Suprapubic skin (tissue), 4 donors: ENCODE measurements at regions not wholly inside any gene's neighbourhood (a gene's known extent, or its start where the extent isn't known, plus 50 kb on each side); places are given as distances from the start of the nearest gene placed in this dataset.

Experiments used
- DNase-seq, 2 donors: peaks; one replicate each; pipeline ENCODE4 v3.0.0-alpha.2; 2019; ENCODE audit warnings: low spot score in 2 of 2
- H3K27ac ChIP-seq: fragments of 200-600 bp; sonication (generic); one replicate; pipeline ENCODE4 v1.5.1; 2019
- H3K27me3 ChIP-seq: fragments of 200-600 bp; sonication (generic); one replicate; pipeline ENCODE4 v1.5.1; 2019
- H3K36me3 ChIP-seq: fragments of 200-600 bp; sonication (generic); one replicate; pipeline ENCODE4 v1.5.1; 2019
- H3K4me1 ChIP-seq: fragments of 200-600 bp; sonication (generic); one replicate; pipeline ENCODE4 v1.5.1; 2019
- H3K4me3 ChIP-seq: fragments of 200-600 bp; sonication (generic); one replicate; pipeline ENCODE4 v1.5.1; 2019; ENCODE audit warnings: mild to moderate bottlenecking
- H3K9me3 ChIP-seq: fragments of 200-600 bp; sonication (generic); one replicate; pipeline ENCODE4 v1.5.1; 2019
- CTCF ChIP-seq, 2 donors: fragments of 200-600 bp in 1 of 2; fragments of 450-650 bp in 1 of 2; sonication (generic) in 1 of 2; IDR thresholded peaks; one replicate each; pipeline ENCODE4 v1.5.1; 2016 to 2019; ENCODE audit warnings: antibody characterized with exemption in 2 of 2, mild to moderate bottlenecking in 1 of 2, moderate library complexity in 1 of 2
- EP300 ChIP-seq: sonication (generic); formaldehyde crosslinking; IDR thresholded peaks from one replicate; pipeline ENCODE4 v1.6.1; 2017; ENCODE audit warnings: antibody characterized with exemption
- POLR2A ChIP-seq, 2 donors: fragments of 450-650 bp; IDR thresholded peaks; one replicate each; pipeline ENCODE4 v1.6.1; 2017; ENCODE audit warnings: antibody characterized with exemption in 2 of 2, mild to moderate bottlenecking in 2 of 2, moderate library complexity in 2 of 2
- POLR2AphosphoS5 ChIP-seq, 3 donors: sonication (generic); formaldehyde crosslinking; IDR thresholded peaks; one replicate each; pipeline ENCODE4 v1.6.1; 2017; ENCODE audit warnings: antibody characterized with exemption in 3 of 3
- WGBS: methylation state at CpG from one replicate; pipeline ENCODE4 v1.1.5; 2018; 5-methylcytosine and 5-hydroxymethylcytosine counted together

- no peak for DNase-seq
- H3K27me3 ChIP-seq: no peaks in the 10 kb centered on the region
- 75% methylated on average over 6 of the region's 6 CpGs for WGBS
Measured at GRCh38 chr15:69529961-69530633, 77.5 kb downstream of the RPLP1 start.

GRCh38 chr15:69530991-69531664 is 78.5 kb downstream of the RPLP1 start:
- Histone ChIP-seq H3K27ac (no peak overlapping the region), H3K9me3 (no peaks in the 10 kb centered on the region), H3K36me3 (no peaks in the 10 kb centered on the region), H3K4me3 (no peak overlapping the region), H3K4me1 (peaks cover 10% of the 10 kb centered on the region), H3K27me3 (no peaks in the 10 kb centered on the region)
- WGBS: 53% methylated on average over 10 of the region's 13 CpGs
- no peak for TF ChIP-seq POLR2A (IDR thresholded peaks at IDR 0.05)
- DNase-seq: no peak

More at GRCh38 chr15:69529961-69530633, 77.5 kb downstream of the RPLP1 start:
- H3K4me1 ChIP-seq: peaks cover 10% of the 10 kb centered on the region
- H3K27ac ChIP-seq: no peak overlapping the region
- H3K4me3 ChIP-seq: no peak overlapping the region
- no peak for TF ChIP-seq EP300
- no peak for TF ChIP-seq CTCF (IDR thresholded peaks at IDR 0.05)
- no peak for TF ChIP-seq POLR2A (IDR thresholded peaks at IDR 0.05)
- H3K36me3 ChIP-seq: no peaks in the 10 kb centered on the region
- no peaks in the 10 kb centered on the region for H3K9me3 ChIP-seq

DNA sequence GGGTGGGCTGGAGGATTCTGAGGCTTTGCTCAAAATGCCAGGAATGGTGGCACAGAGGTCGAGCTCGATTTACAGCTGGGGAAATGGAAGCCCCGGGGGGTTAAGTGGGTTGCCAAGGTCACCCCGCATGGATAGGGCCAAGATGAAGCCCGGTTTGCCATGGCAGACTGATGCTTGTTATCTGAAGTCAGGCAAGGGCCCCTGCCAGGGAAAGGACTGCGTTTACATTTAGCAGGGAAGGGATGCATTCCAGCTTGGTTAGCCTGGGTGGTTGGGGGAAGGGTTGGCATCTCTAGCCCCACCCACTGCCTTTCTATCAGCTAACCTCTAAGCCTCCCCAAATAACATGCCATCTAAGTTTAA is 79.0 kb downstream of the RPLP1 start:
- WGBS: 42% methylated on average over 6 of the region's 6 CpGs
- no peaks in the 10 kb centered on the region for H3K27me3 ChIP-seq
- TF ChIP-seq POLR2AphosphoS5 (IDR thresholded peaks at IDR 0.05): no peak
- TF ChIP-seq POLR2A (IDR thresholded peaks at IDR 0.05): no peak
- TF ChIP-seq CTCF (IDR thresholded peaks at IDR 0.05): no peak
- no peak for TF ChIP-seq EP300
- H3K4me3 ChIP-seq: no peak overlapping the region
- peaks cover 10% of the 10 kb centered on the region for H3K4me1 ChIP-seq
- H3K27ac ChIP-seq: no peak overlapping the region
- H3K36me3 ChIP-seq: no peaks in the 10 kb centered on the region
- H3K9me3 ChIP-seq: no peaks in the 10 kb centered on the region
- no peak for DNase-seq

- H3K36me3 ChIP-seq: no peaks in the 10 kb centered on the region
- no peak overlapping the region for H3K4me3 ChIP-seq
- H3K9me3 ChIP-seq: no peaks in the 10 kb centered on the region
- no peak for TF ChIP-seq CTCF (IDR thresholded peaks at IDR 0.05)
- TF ChIP-seq EP300: no peak
- no peak for TF ChIP-seq POLR2AphosphoS5 (IDR thresholded peaks at IDR 0.05)
- no peak for TF ChIP-seq POLR2A (IDR thresholded peaks at IDR 0.05)
- H3K27ac ChIP-seq: no peak overlapping the region
- 63% methylated on average over 1 of the region's 1 CpG for WGBS
- no peaks in the 10 kb centered on the region for H3K27me3 ChIP-seq
- H3K4me1 ChIP-seq: peaks cover 10% of the 10 kb centered on the region
- DNase-seq: no peak
Measured at GRCh38 chr15:69532066-69532465, 79.4 kb downstream of the RPLP1 start.

DNA sequence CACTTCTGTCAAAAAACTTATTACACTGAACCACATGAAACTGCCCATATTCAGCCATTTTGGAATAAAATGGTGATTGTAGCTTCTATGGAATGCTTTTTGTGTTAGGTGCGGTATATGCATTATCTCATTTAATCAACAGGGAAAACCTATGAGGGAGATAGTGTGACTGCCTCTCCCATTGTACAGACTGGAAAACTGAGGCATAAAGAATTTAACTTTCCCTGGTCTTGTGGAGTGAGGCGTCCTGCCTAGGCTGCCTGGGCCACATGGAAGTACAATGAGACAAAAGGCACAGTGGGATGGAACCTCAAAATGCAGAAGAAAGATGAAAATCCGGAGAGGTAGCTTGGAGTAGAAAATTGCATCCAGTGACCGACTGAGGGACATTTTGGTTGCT is 80.2 kb downstream of the RPLP1 start:
- TF ChIP-seq CTCF (IDR thresholded peaks at IDR 0.05) (no peak), EP300 (no peak), POLR2AphosphoS5 (IDR thresholded peaks at IDR 0.05) (no peak), POLR2A (IDR thresholded peaks at IDR 0.05) (no peak)
- DNase-seq: no peak
- H3K9me3 ChIP-seq: no peaks in the 10 kb centered on the region
- H3K36me3 ChIP-seq: no peaks in the 10 kb centered on the region
- WGBS: 91% methylated on average over 4 of the region's 4 CpGs
- H3K4me3 ChIP-seq: no peak overlapping the region
- no peak overlapping the region for H3K27ac ChIP-seq
- H3K27me3 ChIP-seq: no peaks in the 10 kb centered on the region
- peaks cover 10% of the 10 kb centered on the region for H3K4me1 ChIP-seq
